OCI-LY7 (cell line): ENCODE measurements at regions not wholly inside any gene's neighbourhood (a gene's known extent, or its start where the extent isn't known, plus 50 kb on each side); places are given as distances from the start of the nearest gene placed in this dataset.

Source experiments
- CTCF ChIP-seq: fragments of 200-600 bp; sonication (generic); conservative IDR thresholded peaks from 2 replicates; pipeline ENCODE4 v1.5.1; 2014; ENCODE audit warnings: mild to moderate bottlenecking, antibody characterized with exemption, low read length, moderate library complexity, mixed read lengths
- EZH2phosphoT487 ChIP-seq: fragments of 200-600 bp; sonication (generic); IDR thresholded peaks from 2 replicates; pipeline ENCODE4 v1.6.1; 2018; ENCODE audit warnings: low read depth, borderline replicate concordance, mild to moderate bottlenecking, mixed run types, antibody characterized with exemption, low read length, moderate library complexity, mixed read lengths

GRCh38 chr13:34312578-34312977 is 494.6 kb downstream of the RFC3 start:
- TF ChIP-seq CTCF (no peak), EZH2phosphoT487 (no peak)
